ENCODE measurements at regions not wholly inside any gene's neighbourhood (a gene's known extent, or its start where the extent isn't known, plus 50 kb on each side); places are given as distances from the start of the nearest gene placed in this dataset.

DNA sequence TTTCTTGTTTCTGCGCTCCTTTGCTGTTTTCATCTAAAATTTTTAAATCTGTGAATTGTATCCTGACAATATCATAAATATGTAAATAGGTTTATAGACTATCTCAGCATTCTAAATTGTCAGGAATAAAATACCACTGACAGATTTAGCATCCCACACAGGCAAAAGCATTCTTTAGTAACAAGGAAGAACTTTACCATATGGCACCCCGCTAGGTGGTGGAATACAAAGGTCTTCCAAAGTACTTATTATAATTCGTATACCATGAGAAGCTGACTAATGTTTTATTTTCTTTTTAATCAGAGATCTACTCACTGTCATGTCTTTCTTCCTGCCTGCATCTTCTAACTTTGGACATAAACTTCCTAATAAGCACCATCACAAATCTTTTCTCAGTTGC is 328.8 kb upstream of the NOVA1 start:
- no peaks in the 10 kb centered on the region for H3K4me1 Mint-ChIP-seq
- no peak overlapping the region for H3K27ac Mint-ChIP-seq
- no peaks in the 10 kb centered on the region for H3K9me3 Mint-ChIP-seq
- TF ChIP-seq, protein P1, sequence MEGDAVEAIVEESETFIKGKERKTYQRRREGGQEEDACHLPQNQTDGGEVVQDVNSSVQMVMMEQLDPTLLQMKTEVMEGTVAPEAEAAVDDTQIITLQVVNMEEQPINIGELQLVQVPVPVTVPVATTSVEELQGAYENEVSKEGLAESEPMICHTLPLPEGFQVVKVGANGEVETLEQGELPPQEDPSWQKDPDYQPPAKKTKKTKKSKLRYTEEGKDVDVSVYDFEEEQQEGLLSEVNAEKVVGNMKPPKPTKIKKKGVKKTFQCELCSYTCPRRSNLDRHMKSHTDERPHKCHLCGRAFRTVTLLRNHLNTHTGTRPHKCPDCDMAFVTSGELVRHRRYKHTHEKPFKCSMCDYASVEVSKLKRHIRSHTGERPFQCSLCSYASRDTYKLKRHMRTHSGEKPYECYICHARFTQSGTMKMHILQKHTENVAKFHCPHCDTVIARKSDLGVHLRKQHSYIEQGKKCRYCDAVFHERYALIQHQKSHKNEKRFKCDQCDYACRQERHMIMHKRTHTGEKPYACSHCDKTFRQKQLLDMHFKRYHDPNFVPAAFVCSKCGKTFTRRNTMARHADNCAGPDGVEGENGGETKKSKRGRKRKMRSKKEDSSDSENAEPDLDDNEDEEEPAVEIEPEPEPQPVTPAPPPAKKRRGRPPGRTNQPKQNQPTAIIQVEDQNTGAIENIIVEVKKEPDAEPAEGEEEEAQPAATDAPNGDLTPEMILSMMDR (IDR thresholded peaks at IDR 0.05), result no peak
- H3K27me3 Mint-ChIP-seq (ENCODE audit: low read depth, poor library complexity), result peaks cover 6% of the 10 kb centered on the region
- H3K36me3 Mint-ChIP-seq (ENCODE audit: low read depth), result no peaks in the 10 kb centered on the region
- no peak overlapping the region for H3K4me3 Mint-ChIP-seq
- DNase-seq, result no peak

GRCh38 chr14:26928019-26928418 is 330.2 kb upstream of the NOVA1 start:
- TF ChIP-seq, protein P1 (IDR thresholded peaks at IDR 0.05), result no peak

DNA sequence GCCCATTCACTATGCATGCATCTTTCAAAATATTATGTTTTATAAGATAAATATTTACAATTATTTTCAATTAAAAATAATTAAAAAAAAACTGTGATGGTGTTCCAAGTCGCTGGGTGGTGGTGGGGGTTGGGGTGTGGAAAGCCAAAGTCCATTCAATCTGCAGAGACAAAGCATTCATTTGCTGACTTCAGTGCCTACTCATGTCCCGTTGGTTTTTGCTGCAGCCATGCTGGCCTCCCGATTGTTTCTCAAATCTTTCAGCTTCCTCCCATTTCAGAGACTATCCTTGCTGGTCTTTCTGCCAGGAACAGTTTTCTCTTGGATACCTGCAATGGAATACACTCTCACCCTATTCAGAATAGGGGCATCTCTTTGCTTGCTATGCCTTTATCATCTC is 331.5 kb upstream of the NOVA1 start:
- no peaks in the 10 kb centered on the region for H3K9me3 Mint-ChIP-seq
- peaks cover 4% of the 10 kb centered on the region for H3K27me3 Mint-ChIP-seq (ENCODE audit: low read depth, poor library complexity)
- no peaks in the 10 kb centered on the region for H3K36me3 Mint-ChIP-seq (ENCODE audit: low read depth)
- no peak overlapping the region for H3K27ac Mint-ChIP-seq
- H3K4me3 Mint-ChIP-seq, result no peak overlapping the region
- DNase-seq, result no peak
- no peaks in the 10 kb centered on the region for H3K4me1 Mint-ChIP-seq
- TF ChIP-seq, protein P1 (IDR thresholded peaks at IDR 0.05), result no peak

More at GRCh38 chr14:26928019-26928418, 330.2 kb upstream of the NOVA1 start:
- Mint-ChIP-seq H3K9me3 (no peaks in the 10 kb centered on the region), H3K4me3 (no peak overlapping the region), H3K36me3 (ENCODE audit: low read depth) (no peaks in the 10 kb centered on the region), H3K4me1 (no peaks in the 10 kb centered on the region), H3K27ac (no peak overlapping the region), H3K27me3 (ENCODE audit: low read depth, poor library complexity) (peaks cover 4% of the 10 kb centered on the region)
- DNase-seq, result no peak

DNA sequence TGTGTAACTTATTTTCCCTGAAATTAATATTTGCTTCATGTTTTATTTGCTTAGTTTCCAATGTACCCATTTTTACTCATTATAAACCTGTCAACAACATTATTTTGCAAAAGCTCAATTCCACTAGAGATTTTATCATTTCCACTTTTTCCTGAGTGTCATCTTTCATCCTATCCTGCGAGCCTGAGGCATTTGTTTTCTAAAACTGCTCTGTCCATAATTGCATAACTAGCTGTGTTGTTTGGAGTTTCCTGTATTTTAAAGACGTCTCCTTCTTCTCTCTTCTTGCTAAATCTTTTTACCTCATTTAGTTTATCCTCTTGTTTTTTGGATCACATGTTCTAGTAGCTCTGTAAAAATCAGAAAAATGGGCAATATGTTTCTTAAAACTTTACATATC is 332.7 kb upstream of the NOVA1 start:
- H3K4me3 Mint-ChIP-seq, result no peak overlapping the region
- TF ChIP-seq, protein P1 (IDR thresholded peaks at IDR 0.05), result no peak
- no peaks in the 10 kb centered on the region for H3K36me3 Mint-ChIP-seq (ENCODE audit: low read depth)
- no peaks in the 10 kb centered on the region for H3K4me1 Mint-ChIP-seq
- no peak overlapping the region for H3K27ac Mint-ChIP-seq
- DNase-seq, result no peak
- H3K27me3 Mint-ChIP-seq (ENCODE audit: low read depth, poor library complexity), result peaks cover 4% of the 10 kb centered on the region
- no peaks in the 10 kb centered on the region for H3K9me3 Mint-ChIP-seq

DNA sequence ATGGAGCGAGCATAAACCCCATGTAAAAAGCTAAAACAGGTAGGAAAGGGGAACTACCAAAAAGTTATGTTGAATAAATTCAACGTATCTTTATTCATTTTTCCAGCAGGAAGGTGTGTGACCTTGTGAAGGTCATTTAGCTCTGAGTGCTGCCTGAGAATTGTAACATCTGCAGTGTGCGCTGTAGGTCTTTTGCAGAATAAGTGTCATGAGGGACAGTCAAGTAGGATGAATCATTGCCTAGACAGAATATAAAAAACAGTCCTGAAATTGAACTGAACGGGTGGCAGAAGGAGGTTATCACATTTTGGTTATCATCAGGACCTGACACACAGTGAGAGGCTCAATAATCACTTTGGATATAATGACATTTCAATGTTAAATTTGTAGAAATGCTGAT is 334.8 kb upstream of the NOVA1 start:
- H3K4me1 Mint-ChIP-seq, result no peaks in the 10 kb centered on the region
- DNase-seq, result no peak
- H3K36me3 Mint-ChIP-seq (ENCODE audit: low read depth), result no peaks in the 10 kb centered on the region
- no peaks in the 10 kb centered on the region for H3K9me3 Mint-ChIP-seq
- H3K4me3 Mint-ChIP-seq, result no peak overlapping the region
- no peak overlapping the region for H3K27ac Mint-ChIP-seq
- no peaks in the 10 kb centered on the region for H3K27me3 Mint-ChIP-seq (ENCODE audit: low read depth, poor library complexity)
- TF ChIP-seq, protein P1 (IDR thresholded peaks at IDR 0.05), result no peak

- no peak overlapping the region for H3K4me3 Mint-ChIP-seq
- no peak for DNase-seq
- H3K9me3 Mint-ChIP-seq, result no peaks in the 10 kb centered on the region
- no peaks in the 10 kb centered on the region for H3K27me3 Mint-ChIP-seq (ENCODE audit: low read depth, poor library complexity)
- H3K27ac Mint-ChIP-seq, result no peak overlapping the region
- TF ChIP-seq, protein P1 (IDR thresholded peaks at IDR 0.05), result no peak
- no peaks in the 10 kb centered on the region for H3K4me1 Mint-ChIP-seq
- H3K36me3 Mint-ChIP-seq (ENCODE audit: low read depth), result no peaks in the 10 kb centered on the region
Measured at GRCh38 chr14:26933431-26933830, 335.6 kb upstream of the NOVA1 start.

All from nephron progenitor cell (in vitro differentiated cells).